NCI-H2171 treated with DMSO at 0.1 percent for 48 hours (cell line): ENCODE measurements at regions not wholly inside any gene's neighbourhood (a gene's known extent, or its start where the extent isn't known, plus 50 kb on each side); places are given as distances from the start of the nearest gene placed in this dataset.
A peak's percentile ranks its signal among the peaks of the same experiment; 100 is the strongest.

Source experiments
- DNase-seq: peaks from one replicate; lab custom pipeline; 2025; lab: John Stamatoyannopoulos, UW

GRCh38 chr1:172952516-172952915 lies 98.2 kb downstream of the TNFSF18 start:
- no peak for DNase-seq

- DNase-seq: no peak
Observed at GRCh38 chr1:172954476-172955150, 96.1 kb downstream of the TNFSF18 start.

- no peak for DNase-seq
Observed at GRCh38 chr1:172955161-172955815, 95.5 kb downstream of the TNFSF18 start.

- no peak for DNase-seq
Observed at GRCh38 chr1:172956871-172957270, 93.9 kb downstream of the TNFSF18 start.

GRCh38 chr1:172957491-172957890 lies 93.2 kb downstream of the TNFSF18 start:
- DNase-seq: no peak

- DNase-seq: no peak
Observed at GRCh38 chr1:172959571-172959970, 91.2 kb downstream of the TNFSF18 start.

- no peak for DNase-seq
Observed at GRCh38 chr1:172960019-172960418, 90.7 kb downstream of the TNFSF18 start.

- DNase-seq: peak; percentile 12
Observed at GRCh38 chr1:172960454-172961208, 90.1 kb downstream of the TNFSF18 start.

- DNase-seq: no peak
Observed at GRCh38 chr1:172964864-172965263, 85.9 kb downstream of the TNFSF18 start.

- DNase-seq: no peak
Observed at GRCh38 chr1:172966844-172967540, 83.7 kb downstream of the TNFSF18 start.

GRCh38 chr1:172967936-172968335 lies 82.8 kb downstream of the TNFSF18 start:
- DNase-seq: no peak

- DNase-seq: peak; percentile 11
Observed at GRCh38 chr1:172969611-172970010, 81.1 kb downstream of the TNFSF18 start.

GRCh38 chr1:172970186-172970585 lies 80.6 kb downstream of the TNFSF18 start:
- DNase-seq: no peak

- DNase-seq: no peak
Observed at GRCh38 chr1:172971241-172971640, 79.5 kb downstream of the TNFSF18 start.

GRCh38 chr1:172972258-172972657 lies 78.5 kb downstream of the TNFSF18 start:
- DNase-seq: no peak

- no peak for DNase-seq
Observed at GRCh38 chr1:172973424-172973823, 77.3 kb downstream of the TNFSF18 start.

GRCh38 chr1:172976222-172977041 lies 74.3 kb downstream of the TNFSF18 start:
- no peak for DNase-seq

- DNase-seq: no peak
Observed at GRCh38 chr1:172977296-172978017, 73.3 kb downstream of the TNFSF18 start.

- DNase-seq: no peak
Observed at GRCh38 chr1:172978595-172978994, 72.1 kb downstream of the TNFSF18 start.

- no peak for DNase-seq
Observed at GRCh38 chr1:172979828-172980227, 70.9 kb downstream of the TNFSF18 start.

- no peak for DNase-seq
Observed at GRCh38 chr1:172980456-172980855, 70.3 kb downstream of the TNFSF18 start.
